SK-N-SH treated with all-trans-retinoic acid at 6 μM for 48 hours (cell line): ENCODE measurements at regions not wholly inside any gene's neighbourhood (a gene's known extent, or its start where the extent isn't known, plus 50 kb on each side); places are given as distances from the start of the nearest gene placed in this dataset.

Experiments
- BACH2 ChIP-seq: fragments of 250-450 bp; sonication (Bioruptor Pico); IDR thresholded peaks from 2 replicates; pipeline ENCODE4 v1.9.0; 2021; ENCODE audit warnings: mild to moderate bottlenecking, borderline replicate concordance
- CSDC2 ChIP-seq: fragments of 250-450 bp; sonication (Bioruptor Pico); IDR thresholded peaks from 2 replicates; pipeline ENCODE4 v1.5.0; 2020; ENCODE audit warnings: mild to moderate bottlenecking, moderate library complexity
- CSRNP3 ChIP-seq: fragments of 250-450 bp; sonication (Bioruptor Pico); IDR thresholded peaks from 2 replicates; pipeline ENCODE4 v1.5.1; 2021; ENCODE audit warnings: mild to moderate bottlenecking, moderate library complexity
- GLIS3 ChIP-seq: fragments of 250-450 bp; sonication (Bioruptor Pico); IDR thresholded peaks from 2 replicates; pipeline ENCODE4 v1.5.0; 2020; ENCODE audit warnings: mild to moderate bottlenecking, moderate library complexity
- OSR1 ChIP-seq: fragments of 250-450 bp; sonication (Bioruptor Pico); IDR thresholded peaks from 2 replicates; pipeline ENCODE4 v1.8.0; 2022; ENCODE audit warnings: moderate library complexity, mild to moderate bottlenecking, inconsistent platforms
- POU6F1 ChIP-seq: fragments of 250-450 bp; sonication (Bioruptor Pico); IDR thresholded peaks from 2 replicates; pipeline ENCODE4 v1.8.0; 2021; ENCODE audit warnings: low read depth, mild to moderate bottlenecking, moderate library complexity, borderline replicate concordance
- RARB ChIP-seq: fragments of 250-450 bp; sonication (Bioruptor Pico); IDR thresholded peaks from 2 replicates; pipeline ENCODE4 v1.8.0; 2021; ENCODE audit warnings: mild to moderate bottlenecking, moderate library complexity
- SNAI2 ChIP-seq: fragments of 250-450 bp; sonication (Bioruptor Pico); IDR thresholded peaks from 2 replicates; pipeline ENCODE4 v1.5.0; 2020; ENCODE audit warnings: mild to moderate bottlenecking, moderate library complexity
- TCF4 ChIP-seq: fragments of 250-450 bp; sonication (Bioruptor Pico); IDR thresholded peaks from 2 replicates; pipeline ENCODE4 v1.8.0; 2021; ENCODE audit warnings: mild to moderate bottlenecking, moderate library complexity, borderline replicate concordance
- ZC3H10 ChIP-seq: fragments of 250-450 bp; sonication (Bioruptor Pico); IDR thresholded peaks from 2 replicates; pipeline ENCODE4 v1.5.1; 2021; ENCODE audit warnings: mild to moderate bottlenecking, moderate library complexity
- ZNF565 ChIP-seq: fragments of 450-650 bp; formaldehyde crosslinking; conservative IDR thresholded peaks from 2 replicates; pipeline ENCODE4 v1.5.0; 2020; ENCODE audit warnings: low read depth, mild to moderate bottlenecking, moderate library complexity

- TF ChIP-seq GLIS3: no peak
- no peak for TF ChIP-seq ZC3H10
- no peak for TF ChIP-seq SNAI2 (CRISPR knock-in tag)
- TF ChIP-seq CSRNP3 (CRISPR knock-in tag): no peak
- no peak for TF ChIP-seq RARB (CRISPR knock-in tag)
- no peak for TF ChIP-seq ZNF565 (CRISPR knock-in tag)
- no peak for TF ChIP-seq OSR1 (CRISPR knock-in tag)
- TF ChIP-seq BACH2 (CRISPR knock-in tag): no peak
- TF ChIP-seq CSDC2: no peak
- no peak for TF ChIP-seq POU6F1 (CRISPR knock-in tag)
- TF ChIP-seq TCF4 (CRISPR knock-in tag): no peak
Measured at GRCh38 chr4:100254237-100254636, 64.0 kb upstream of the DDIT4L start.
